HCEC 1CT (cell line): ENCODE measurements at regions not wholly inside any gene's neighbourhood (a gene's known extent, or its start where the extent isn't known, plus 50 kb on each side); places are given as distances from the start of the nearest gene placed in this dataset.

Source experiments
- DNase-seq: peaks from one replicate; pipeline ENCODE4 v3.0.0-alpha.2; 2017

- DNase-seq, result no peak
Measured at GRCh38 chr1:229037806-229038405, 233.0 kb upstream of the RAB4A start.

GRCh38 chr1:229040630-229041358 lies 230.1 kb upstream of the RAB4A start:
- no peak for DNase-seq

- DNase-seq, result no peak
Measured at GRCh38 chr1:229041946-229042345, 229.0 kb upstream of the RAB4A start.

- DNase-seq, result no peak
Measured at GRCh38 chr1:229042482-229042881, 228.4 kb upstream of the RAB4A start.

GRCh38 chr1:229043115-229043514 lies 227.8 kb upstream of the RAB4A start:
- no peak for DNase-seq

- DNase-seq, result no peak
Measured at GRCh38 chr1:229046251-229046853, 224.6 kb upstream of the RAB4A start.

GRCh38 chr1:229047161-229047839 lies 223.6 kb upstream of the RAB4A start:
- DNase-seq, result no peak

- DNase-seq, result no peak
Measured at GRCh38 chr1:229047840-229048620, 222.9 kb upstream of the RAB4A start.

- no peak for DNase-seq
Measured at GRCh38 chr1:229048896-229049295, 222.0 kb upstream of the RAB4A start.

GRCh38 chr1:229056046-229056445 lies 214.9 kb upstream of the RAB4A start:
- no peak for DNase-seq

- no peak for DNase-seq
Measured at GRCh38 chr1:229058111-229058561, 212.8 kb upstream of the RAB4A start.

- DNase-seq, result no peak
Measured at GRCh38 chr1:229058729-229059128, 212.2 kb upstream of the RAB4A start.

GRCh38 chr1:229059671-229060539 lies 211.0 kb upstream of the RAB4A start:
- no peak for DNase-seq

- DNase-seq, result no peak
Measured at GRCh38 chr1:229062135-229062534, 208.8 kb upstream of the RAB4A start.

- DNase-seq, result no peak
Measured at GRCh38 chr1:229063154-229063773, 207.6 kb upstream of the RAB4A start.

GRCh38 chr1:229064320-229065168 lies 206.4 kb upstream of the RAB4A start:
- DNase-seq, result no peak

- DNase-seq, result no peak
Measured at GRCh38 chr1:229065613-229066012, 205.3 kb upstream of the RAB4A start.

- no peak for DNase-seq
Measured at GRCh38 chr1:229066591-229066990, 204.3 kb upstream of the RAB4A start.

GRCh38 chr1:229067546-229067945 lies 203.4 kb upstream of the RAB4A start:
- no peak for DNase-seq

- DNase-seq, result no peak
Measured at GRCh38 chr1:229068270-229068987, 202.5 kb upstream of the RAB4A start.
